ENCODE measurements at regions not wholly inside any gene's neighbourhood (a gene's known extent, or its start where the extent isn't known, plus 50 kb on each side); places are given as distances from the start of the nearest gene placed in this dataset.

- TF ChIP-seq NRF1 (IDR thresholded peaks at IDR 0.05; ENCODE audit: low read depth, low read length): no peak
- no peak for TF ChIP-seq ASH2L (IDR thresholded peaks at IDR 0.05; ENCODE audit: low read length)
Observed at GRCh38 chr15:29621616-29622015, 200.7 kb downstream of the TJP1 start (continued).

All from H1 (cell line).